Mammary epithelial cell (primary cell): ENCODE measurements at regions not wholly inside any gene's neighbourhood (a gene's known extent, or its start where the extent isn't known, plus 50 kb on each side); places are given as distances from the start of the nearest gene placed in this dataset.

Source experiments
- CTCF ChIP-seq, 2 donors: IDR thresholded peaks in 1 of 2; conservative IDR thresholded peaks in 1 of 2; 2 replicates each; pipeline ENCODE4 v1.5.1; 2011 to 2012; ENCODE audit warnings: inconsistent platforms in 2 of 2, low read length in 2 of 2, mild to moderate bottlenecking in 2 of 2, control low read depth in 1 of 2, low read depth in 1 of 2; ENCODE audit not compliant: insufficient read depth in 1 of 2; ENCODE audit errors: extremely low read depth in 1 of 2
- EZH2 ChIP-seq: IDR thresholded peaks from 2 replicates; pipeline ENCODE4 v1.6.1; 2012; ENCODE audit warnings: low read length, inconsistent platforms, borderline replicate concordance

- TF ChIP-seq CTCF (conservative IDR thresholded peaks at IDR 0.05 in 1 of 2, IDR thresholded peaks at IDR 0.05 in 1 of 2; ENCODE audit: extremely low read depth in 1 of 2, insufficient read depth in 1 of 2, low read depth in 1 of 2, low read length in 2 of 2) (no peak), EZH2 (no peak)
These were observed 276.5 kb upstream of the KLF6 start for GRCh38 chr10:4061441-4061951.
